Mucosa of descending colon (tissue), 3 donors: ENCODE measurements at regions not wholly inside any gene's neighbourhood (a gene's known extent, or its start where the extent isn't known, plus 50 kb on each side); places are given as distances from the start of the nearest gene placed in this dataset.

Source experiments
- ATAC-seq: fragments of 200-7000 bp; cut with Tn5 transposase; one replicate; pipeline ENCODE4 v1.9.1; 2020; ENCODE audit warnings: mild to moderate bottlenecking, moderate library complexity
- DNase-seq, 3 donors: peaks; one replicate each; pipeline ENCODE4 v3.0.0-alpha.2; 2020
- H3K36me3 ChIP-seq: fragments of 200-600 bp; one replicate; pipeline ENCODE4 v1.8.0; 2021; ENCODE audit warnings: low read depth, mild to moderate bottlenecking
- H3K4me1 ChIP-seq: fragments of 200-600 bp; one replicate; pipeline ENCODE4 v1.8.0; 2021; ENCODE audit warnings: low read depth, mild to moderate bottlenecking
- H3K4me3 ChIP-seq: fragments of 200-600 bp; one replicate; pipeline ENCODE4 v1.8.0; 2021; ENCODE audit warnings: mild to moderate bottlenecking
- H3K9me3 ChIP-seq: fragments of 200-600 bp; one replicate; pipeline ENCODE4 v1.8.0; 2021; ENCODE audit warnings: mild to moderate bottlenecking
- CTCF ChIP-seq: fragments of 200-600 bp; IDR thresholded peaks from one replicate; pipeline ENCODE4 v1.8.0; 2022; ENCODE audit warnings: antibody characterized with exemption, mild to moderate bottlenecking
- intact Hi-C, 2 donors: fragments of 100-400 bp; cut with DNase I in 1 of 2; cut with micrococcal nuclease in 1 of 2; formaldehyde crosslinking; loops; one replicate each; pipeline versions ENCODE4 v1.11.0 to v1.11.1; 2022; cut with DNase I, micrococcal nuclease
- donor health status: DM: no; HTN: no; CAD: no; lungs with moderate emphysema.
- donor health status: DM: no; HTN: no; CAD: no.
- donor health status: DM: no; HTN: yes; CAD: no.

- ATAC-seq (no peak), DNase-seq (no peak)
- Histone ChIP-seq H3K36me3 (no peaks in the 10 kb centered on the region), H3K4me1 (no peaks in the 10 kb centered on the region), H3K4me3 (no peak overlapping the region), H3K9me3 (no peaks in the 10 kb centered on the region)
- TF ChIP-seq CTCF: no peak
- intact Hi-C loops: no loop called here
Measured at GRCh38 chr5:111653408-111653807, 103.6 kb downstream of the NREP start.

GRCh38 chr5:111649516-111649915 is 107.5 kb downstream of the NREP start:
- TF ChIP-seq CTCF: no peak
- Histone ChIP-seq H3K4me3 (no peak overlapping the region), H3K9me3 (no peaks in the 10 kb centered on the region), H3K4me1 (no peaks in the 10 kb centered on the region), H3K36me3 (no peaks in the 10 kb centered on the region)
- intact Hi-C loops: no loop called here
- ATAC-seq (no peak), DNase-seq (no peak)

- TF ChIP-seq CTCF: no peak
- intact Hi-C loops: no loop called here
- Histone ChIP-seq H3K9me3 (no peaks in the 10 kb centered on the region), H3K36me3 (no peaks in the 10 kb centered on the region), H3K4me1 (no peaks in the 10 kb centered on the region), H3K4me3 (no peak overlapping the region)
- ATAC-seq (no peak), DNase-seq (no peak)
Measured at GRCh38 chr5:111645303-111645838, 111.6 kb downstream of the NREP start.

GRCh38 chr5:111643499-111643898 is 113.5 kb downstream of the NREP start:
- DNase-seq (no peak), ATAC-seq (no peak)
- TF ChIP-seq CTCF: no peak
- no peak overlapping the region for H3K4me3 ChIP-seq
- H3K9me3 ChIP-seq: peaks cover 8% of the 10 kb centered on the region
- no peaks in the 10 kb centered on the region for H3K36me3 ChIP-seq
- H3K4me1 ChIP-seq: no peaks in the 10 kb centered on the region
- intact Hi-C loops: no loop called here

GRCh38 chr5:111641533-111642233 is 115.3 kb downstream of the NREP start:
- ATAC-seq (no peak), DNase-seq (no peak)
- Histone ChIP-seq H3K9me3 (peaks cover 8% of the 10 kb centered on the region), H3K4me3 (no peak overlapping the region), H3K36me3 (no peaks in the 10 kb centered on the region), H3K4me1 (no peaks in the 10 kb centered on the region)
- TF ChIP-seq CTCF: no peak
- intact Hi-C loops: no loop called here
